HG02763 (cell line): ENCODE measurements at regions not wholly inside any gene's neighbourhood (a gene's known extent, or its start where the extent isn't known, plus 50 kb on each side); places are given as distances from the start of the nearest gene placed in this dataset.
"Not testable (repeated sequence)": the region's sequence is repeated elsewhere in the genome, so short reads cannot be mapped to it uniquely, and the experiment has no call there.

Experiments
- ATAC-seq: cut with Tn5 transposase; IDR thresholded peaks from one replicate; pipeline ENCODE4 v1.9.1; 2021; ENCODE audit warnings: mild to moderate bottlenecking, moderate library complexity; ENCODE audit not compliant: unreplicated experiment

- no peak for ATAC-seq
Measured at GRCh38 chr9:118630079-118630478, 739.2 kb downstream of the BRINP1 start.

GRCh38 chr9:118630931-118631595, 738.2 kb downstream of the BRINP1 start:
- no peak for ATAC-seq

- ATAC-seq: no peak
Measured at GRCh38 chr9:118631956-118632355, 737.3 kb downstream of the BRINP1 start.

GRCh38 chr9:118635416-118635815, 733.8 kb downstream of the BRINP1 start:
- ATAC-seq: no peak

- ATAC-seq: no peak
Measured at GRCh38 chr9:118637681-118638080, 731.6 kb downstream of the BRINP1 start.

GRCh38 chr9:118640836-118641560, 728.2 kb downstream of the BRINP1 start:
- ATAC-seq: no peak

GRCh38 chr9:118643118-118643517, 726.1 kb downstream of the BRINP1 start:
- no peak for ATAC-seq

GRCh38 chr9:118644066-118644465, 725.2 kb downstream of the BRINP1 start:
- ATAC-seq: no peak

- no peak for ATAC-seq
Measured at GRCh38 chr9:118647331-118647730, 721.9 kb downstream of the BRINP1 start.

GRCh38 chr9:118650417-118650816, 718.8 kb downstream of the BRINP1 start:
- ATAC-seq: no peak

GRCh38 chr9:118651511-118651910, 717.7 kb downstream of the BRINP1 start:
- no peak for ATAC-seq

GRCh38 chr9:118652258-118652657, 717.0 kb downstream of the BRINP1 start:
- no peak for ATAC-seq

- ATAC-seq: no peak
Measured at GRCh38 chr9:118652912-118653311, 716.3 kb downstream of the BRINP1 start.

GRCh38 chr9:118659011-118659410, 710.2 kb downstream of the BRINP1 start:
- no peak for ATAC-seq

GRCh38 chr9:118665226-118665919, 703.9 kb downstream of the BRINP1 start:
- no peak for ATAC-seq

- no peak for ATAC-seq
Measured at GRCh38 chr9:118670011-118670953, 699.0 kb downstream of the BRINP1 start.

GRCh38 chr9:118674942-118675341, 694.3 kb downstream of the BRINP1 start:
- ATAC-seq: no peak

GRCh38 chr9:118677936-118678653, 691.1 kb downstream of the BRINP1 start:
- not testable (repeated sequence) for ATAC-seq

- ATAC-seq: no peak
Measured at GRCh38 chr9:118686959-118687358, 682.3 kb downstream of the BRINP1 start.

- ATAC-seq: no peak
Measured at GRCh38 chr9:118689280-118689679, 680.0 kb downstream of the BRINP1 start.
